MM.1S (cell line): ENCODE measurements at regions not wholly inside any gene's neighbourhood (a gene's known extent, or its start where the extent isn't known, plus 50 kb on each side); places are given as distances from the start of the nearest gene placed in this dataset.

ENCODE experiments used
- EZH2 ChIP-seq: fragments of 300-600 bp; sonication (generic); optimal IDR thresholded peaks from 2 replicates; pipeline ENCODE3; 2017; ENCODE audit warnings: low read depth, mild to moderate bottlenecking, antibody characterized with exemption, low read length, mixed read lengths
- TF ChIP-seq, protein P1 (sequence below): fragments of 300-600 bp; sonication (generic); IDR thresholded peaks from 2 replicates; pipeline ENCODE4 v1.5.1; 2016; ENCODE audit warnings: antibody characterized with exemption, low read length, mixed read lengths

DNA sequence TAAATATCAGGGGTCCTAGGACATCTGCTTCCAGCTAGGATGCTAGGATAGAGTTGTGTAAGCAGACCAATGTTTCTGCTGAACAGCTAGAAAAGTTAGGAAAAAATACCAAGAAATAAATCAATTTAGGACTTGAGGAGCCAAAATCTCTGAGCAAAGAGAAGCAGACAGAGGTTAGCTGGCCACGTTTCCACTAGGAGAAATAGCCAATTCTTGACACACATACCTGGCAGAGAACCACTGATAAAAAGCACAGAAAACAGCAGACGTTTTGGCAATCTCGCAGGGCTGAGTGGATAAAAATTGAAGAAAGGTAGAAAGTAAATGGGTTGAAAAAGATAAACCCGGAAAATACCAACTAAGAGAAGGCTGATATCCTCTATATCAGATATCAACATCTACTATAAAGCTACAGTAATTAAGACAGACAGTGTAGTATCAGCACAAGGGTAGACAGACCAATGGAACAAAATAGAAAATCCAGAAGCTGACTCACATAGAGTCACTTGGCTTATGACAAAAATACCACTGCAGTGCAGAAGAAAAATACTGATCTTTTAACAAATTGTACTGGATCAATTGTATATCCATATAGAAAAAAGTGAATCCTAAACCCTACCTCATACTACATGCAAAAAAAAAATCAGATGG lies 306.1 kb upstream of the KLHL29 start:
- TF ChIP-seq, protein P1, sequence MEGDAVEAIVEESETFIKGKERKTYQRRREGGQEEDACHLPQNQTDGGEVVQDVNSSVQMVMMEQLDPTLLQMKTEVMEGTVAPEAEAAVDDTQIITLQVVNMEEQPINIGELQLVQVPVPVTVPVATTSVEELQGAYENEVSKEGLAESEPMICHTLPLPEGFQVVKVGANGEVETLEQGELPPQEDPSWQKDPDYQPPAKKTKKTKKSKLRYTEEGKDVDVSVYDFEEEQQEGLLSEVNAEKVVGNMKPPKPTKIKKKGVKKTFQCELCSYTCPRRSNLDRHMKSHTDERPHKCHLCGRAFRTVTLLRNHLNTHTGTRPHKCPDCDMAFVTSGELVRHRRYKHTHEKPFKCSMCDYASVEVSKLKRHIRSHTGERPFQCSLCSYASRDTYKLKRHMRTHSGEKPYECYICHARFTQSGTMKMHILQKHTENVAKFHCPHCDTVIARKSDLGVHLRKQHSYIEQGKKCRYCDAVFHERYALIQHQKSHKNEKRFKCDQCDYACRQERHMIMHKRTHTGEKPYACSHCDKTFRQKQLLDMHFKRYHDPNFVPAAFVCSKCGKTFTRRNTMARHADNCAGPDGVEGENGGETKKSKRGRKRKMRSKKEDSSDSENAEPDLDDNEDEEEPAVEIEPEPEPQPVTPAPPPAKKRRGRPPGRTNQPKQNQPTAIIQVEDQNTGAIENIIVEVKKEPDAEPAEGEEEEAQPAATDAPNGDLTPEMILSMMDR: no peak
- TF ChIP-seq EZH2: no peak
